MM.1S (cell line): ENCODE measurements at regions not wholly inside any gene's neighbourhood (a gene's known extent, or its start where the extent isn't known, plus 50 kb on each side); places are given as distances from the start of the nearest gene placed in this dataset.

Experiments used
- DNase-seq: peaks from one replicate; pipeline ENCODE4 v3.0.0-alpha.2; 2015
- H2AFZ ChIP-seq: fragments of 300-600 bp; sonication (generic); 2 replicates; pipeline ENCODE4 v1.6.0; 2016; ENCODE audit warnings: antibody characterized with exemption, low read length
- H3F3A ChIP-seq: fragments of 300-600 bp; sonication (generic); 2 replicates; pipeline ENCODE4 v1.6.1; 2016; ENCODE audit warnings: mild to moderate bottlenecking, antibody characterized with exemption, low read length, moderate library complexity, mixed read lengths; ENCODE audit not compliant: insufficient read depth
- H3K27ac ChIP-seq: fragments of 300-600 bp; sonication (generic); 2 replicates; pipeline ENCODE4 v1.5.1; 2016; ENCODE audit warnings: mild to moderate bottlenecking, low read length
- H3K27me3 ChIP-seq: fragments of 300-600 bp; sonication (generic); replicated peaks from 2 replicates; pipeline ENCODE4 v1.6.0; 2016; ENCODE audit warnings: low read length; ENCODE audit not compliant: insufficient read depth
- H3K36me3 ChIP-seq: fragments of 300-600 bp; sonication (generic); replicated peaks from 2 replicates; pipeline ENCODE4 v1.6.1; 2016; ENCODE audit warnings: mild to moderate bottlenecking, low read length, mixed read lengths; ENCODE audit not compliant: insufficient read depth
- H3K4me1 ChIP-seq: fragments of 300-600 bp; sonication (generic); 2 replicates; pipeline ENCODE4 v1.6.1; 2016; ENCODE audit warnings: low read length, mixed read lengths
- H3K4me2 ChIP-seq: fragments of 300-600 bp; sonication (generic); 2 replicates; pipeline ENCODE4 v1.6.0; 2016; ENCODE audit warnings: low read depth, low read length
- H3K4me3 ChIP-seq: fragments of 300-600 bp; sonication (generic); 2 replicates; pipeline ENCODE4 v1.5.1; 2016; ENCODE audit warnings: low read length, mixed read lengths
- H3K79me2 ChIP-seq: fragments of 300-600 bp; sonication (generic); 2 replicates; pipeline ENCODE4 v1.6.1; 2016; ENCODE audit warnings: mixed run types, low read length, mixed read lengths
- H3K9ac ChIP-seq: fragments of 300-600 bp; sonication (generic); 2 replicates; pipeline ENCODE4 v1.6.1; 2016; ENCODE audit warnings: low read length, mixed read lengths
- H3K9me2 ChIP-seq: fragments of 300-600 bp; sonication (generic); replicated peaks from 2 replicates; pipeline ENCODE4 v1.6.1; 2016; ENCODE audit warnings: mild to moderate bottlenecking, low read length, mixed read lengths; ENCODE audit not compliant: insufficient read depth
- H3K9me3 ChIP-seq: fragments of 300-600 bp; sonication (generic); replicated peaks from 2 replicates; pipeline ENCODE4 v1.6.1; 2016; ENCODE audit warnings: mild to moderate bottlenecking, low read length, mixed read lengths; ENCODE audit not compliant: insufficient read depth
- H4K20me1 ChIP-seq: fragments of 300-600 bp; sonication (generic); 2 replicates; pipeline ENCODE4 v1.6.1; 2016; ENCODE audit warnings: mild to moderate bottlenecking, low read length, moderate library complexity, mixed read lengths; ENCODE audit not compliant: insufficient read depth
- CTCF ChIP-seq: fragments of 300-600 bp; sonication (generic); IDR thresholded peaks from 2 replicates; pipeline ENCODE4 v1.5.1; 2016; ENCODE audit warnings: antibody characterized with exemption, low read length, mixed read lengths
- EZH2 ChIP-seq: fragments of 300-600 bp; sonication (generic); optimal IDR thresholded peaks from 2 replicates; pipeline ENCODE3; 2017; ENCODE audit warnings: low read depth, mild to moderate bottlenecking, antibody characterized with exemption, low read length, mixed read lengths
- EZH2phosphoT487 ChIP-seq: fragments of 300-600 bp; sonication (generic); IDR thresholded peaks from 2 replicates; pipeline ENCODE4 v1.6.1; 2018; ENCODE audit warnings: antibody characterized with exemption, low read length

GRCh38 chr11:79982185-79982584 is 541.4 kb upstream of the TENM4 start:
- Histone ChIP-seq H3K27me3 (no peaks in the 10 kb centered on the region), H3K9ac (no peak overlapping the region), H3K4me3 (no peak overlapping the region), H3K79me2 (no peaks in the 10 kb centered on the region), H3K27ac (no peak overlapping the region), H3F3A (no peaks in the 10 kb centered on the region), H3K4me1 (no peaks in the 10 kb centered on the region), H2AFZ (no peak overlapping the region), H4K20me1 (no peaks in the 10 kb centered on the region), H3K9me2 (no peaks in the 10 kb centered on the region), H3K4me2 (no peak overlapping the region), H3K9me3 (no peaks in the 10 kb centered on the region), H3K36me3 (no peaks in the 10 kb centered on the region)
- TF ChIP-seq CTCF: no peak
- no peak for TF ChIP-seq EZH2phosphoT487
- no peak for TF ChIP-seq EZH2
- no peak for DNase-seq

GRCh38 chr11:79980916-79981315 is 540.1 kb upstream of the TENM4 start:
- TF ChIP-seq CTCF (no peak), EZH2phosphoT487 (no peak), EZH2 (no peak)
- H3K79me2 ChIP-seq: no peaks in the 10 kb centered on the region

GRCh38 chr11:79973721-79974617 is 533.1 kb upstream of the TENM4 start:
- Histone ChIP-seq H3K36me3 (no peaks in the 10 kb centered on the region), H3K79me2 (no peaks in the 10 kb centered on the region), H3K4me3 (no peak overlapping the region), H3K4me2 (no peak overlapping the region), H3F3A (no peaks in the 10 kb centered on the region), H3K9me3 (no peaks in the 10 kb centered on the region), H3K9me2 (no peaks in the 10 kb centered on the region), H3K9ac (no peak overlapping the region), H3K27ac (no peak overlapping the region), H3K4me1 (no peaks in the 10 kb centered on the region), H3K27me3 (no peaks in the 10 kb centered on the region), H4K20me1 (no peaks in the 10 kb centered on the region), H2AFZ (no peak overlapping the region)
- DNase-seq: no peak
- TF ChIP-seq CTCF (no peak), EZH2phosphoT487 (no peak), EZH2 (no peak)

More at GRCh38 chr11:79980916-79981315, 540.1 kb upstream of the TENM4 start:
- Histone ChIP-seq H3F3A (no peaks in the 10 kb centered on the region), H4K20me1 (no peaks in the 10 kb centered on the region), H3K9me3 (no peaks in the 10 kb centered on the region), H3K36me3 (no peaks in the 10 kb centered on the region), H3K27me3 (no peaks in the 10 kb centered on the region), H3K27ac (no peak overlapping the region), H2AFZ (no peak overlapping the region), H3K4me3 (no peak overlapping the region), H3K9ac (no peak overlapping the region), H3K9me2 (no peaks in the 10 kb centered on the region), H3K4me2 (no peak overlapping the region), H3K4me1 (no peaks in the 10 kb centered on the region)
- DNase-seq: no peak
